ENCODE measurements at regions not wholly inside any gene's neighbourhood (a gene's known extent, or its start where the extent isn't known, plus 50 kb on each side); places are given as distances from the start of the nearest gene placed in this dataset.

DNA sequence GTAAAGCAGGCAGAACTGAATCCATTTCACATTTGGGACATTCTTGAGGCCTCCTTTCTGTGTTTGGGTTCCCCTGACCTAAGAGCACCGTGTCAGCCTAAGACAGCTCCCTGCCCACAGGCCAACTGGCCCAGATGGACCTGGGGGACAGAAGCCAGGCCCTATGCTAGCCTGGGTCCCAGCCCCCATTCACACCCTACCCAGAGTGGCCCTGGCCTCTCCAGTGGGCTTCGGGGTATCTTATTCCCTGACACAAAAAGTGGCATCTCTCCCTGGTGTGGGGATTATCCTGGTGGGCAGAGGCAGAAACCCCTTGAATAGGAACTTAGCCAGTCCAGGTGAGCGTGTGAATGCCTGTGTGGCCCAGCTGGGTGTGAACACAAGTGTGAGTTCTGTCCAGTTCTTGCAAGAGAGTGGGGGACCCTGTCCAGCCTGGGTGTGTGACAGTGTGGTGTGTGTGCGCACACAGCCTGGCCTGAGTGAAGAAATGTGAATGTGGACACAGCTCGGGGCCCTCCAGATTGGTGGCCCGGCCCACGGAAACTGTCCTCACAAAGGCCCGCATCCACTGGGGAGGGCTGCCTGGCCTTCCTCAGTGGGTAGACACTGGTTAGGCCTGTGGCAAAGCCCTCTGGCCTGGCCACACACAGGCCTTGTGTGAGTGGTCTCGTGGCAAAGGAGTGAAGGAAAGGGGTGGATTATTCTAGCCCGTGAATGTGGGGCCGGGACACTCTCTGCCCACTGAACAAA, 63.0 kb upstream of the HAAO start:
- H3K4me2 ChIP-seq (ENCODE audit: low read length), result no peak overlapping the region
- ChIA-PET POLR2A (interaction anchor here (0.6 kb wide), 1 partner anchor 103 kb away, joined by 3 read pairs; no protein-coding TSS in a partner anchor), CTCF (ENCODE audit: unreplicated experiment) (no interaction called here)
- H4K20me1 ChIP-seq (ENCODE audit: insufficient read depth, low read length), result no peaks in the 10 kb centered on the region
- H3K4me1 ChIP-seq (ENCODE audit: insufficient read depth, low read length, poor library complexity, severe bottlenecking), result no peaks in the 10 kb centered on the region
- TF ChIP-seq EZH2phosphoT487 (IDR thresholded peaks at IDR 0.05; ENCODE audit: borderline replicate concordance, low read depth, low read length), result no peak
- TF ChIP-seq, protein P1, sequence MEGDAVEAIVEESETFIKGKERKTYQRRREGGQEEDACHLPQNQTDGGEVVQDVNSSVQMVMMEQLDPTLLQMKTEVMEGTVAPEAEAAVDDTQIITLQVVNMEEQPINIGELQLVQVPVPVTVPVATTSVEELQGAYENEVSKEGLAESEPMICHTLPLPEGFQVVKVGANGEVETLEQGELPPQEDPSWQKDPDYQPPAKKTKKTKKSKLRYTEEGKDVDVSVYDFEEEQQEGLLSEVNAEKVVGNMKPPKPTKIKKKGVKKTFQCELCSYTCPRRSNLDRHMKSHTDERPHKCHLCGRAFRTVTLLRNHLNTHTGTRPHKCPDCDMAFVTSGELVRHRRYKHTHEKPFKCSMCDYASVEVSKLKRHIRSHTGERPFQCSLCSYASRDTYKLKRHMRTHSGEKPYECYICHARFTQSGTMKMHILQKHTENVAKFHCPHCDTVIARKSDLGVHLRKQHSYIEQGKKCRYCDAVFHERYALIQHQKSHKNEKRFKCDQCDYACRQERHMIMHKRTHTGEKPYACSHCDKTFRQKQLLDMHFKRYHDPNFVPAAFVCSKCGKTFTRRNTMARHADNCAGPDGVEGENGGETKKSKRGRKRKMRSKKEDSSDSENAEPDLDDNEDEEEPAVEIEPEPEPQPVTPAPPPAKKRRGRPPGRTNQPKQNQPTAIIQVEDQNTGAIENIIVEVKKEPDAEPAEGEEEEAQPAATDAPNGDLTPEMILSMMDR (conservative IDR thresholded peaks at IDR 0.05; ENCODE audit: low read length), result no peak
- DNase-seq (ENCODE audit: low spot score), result no peak
- peaks cover 8% of the 10 kb centered on the region; the same call in 1 of the 2 replicates for H3K9me3 ChIP-seq (ENCODE audit: low read length)
- H3K27ac ChIP-seq (ENCODE audit: low read depth, low read length, poor library complexity, severe bottlenecking), result no peak overlapping the region
- no TSS peak for BruUV-seq (replicated peaks)
- no peaks in the 10 kb centered on the region for H3K36me3 ChIP-seq (ENCODE audit: insufficient read depth, low read length)
- intact Hi-C loops (cut with micrococcal nuclease; ENCODE audit: unreplicated experiment), result no loop called here
- H2AFZ ChIP-seq (ENCODE audit: low read length), result no peak overlapping the region
- H3K9me2 ChIP-seq (ENCODE audit: insufficient read depth, low read length), result no peaks in the 10 kb centered on the region
- no peak overlapping the region for H3K4me3 ChIP-seq (ENCODE audit: low read depth, low read length, poor library complexity, severe bottlenecking)
- H3K79me2 ChIP-seq (ENCODE audit: insufficient read depth, low read depth, low read length), result no peaks in the 10 kb centered on the region

DNA sequence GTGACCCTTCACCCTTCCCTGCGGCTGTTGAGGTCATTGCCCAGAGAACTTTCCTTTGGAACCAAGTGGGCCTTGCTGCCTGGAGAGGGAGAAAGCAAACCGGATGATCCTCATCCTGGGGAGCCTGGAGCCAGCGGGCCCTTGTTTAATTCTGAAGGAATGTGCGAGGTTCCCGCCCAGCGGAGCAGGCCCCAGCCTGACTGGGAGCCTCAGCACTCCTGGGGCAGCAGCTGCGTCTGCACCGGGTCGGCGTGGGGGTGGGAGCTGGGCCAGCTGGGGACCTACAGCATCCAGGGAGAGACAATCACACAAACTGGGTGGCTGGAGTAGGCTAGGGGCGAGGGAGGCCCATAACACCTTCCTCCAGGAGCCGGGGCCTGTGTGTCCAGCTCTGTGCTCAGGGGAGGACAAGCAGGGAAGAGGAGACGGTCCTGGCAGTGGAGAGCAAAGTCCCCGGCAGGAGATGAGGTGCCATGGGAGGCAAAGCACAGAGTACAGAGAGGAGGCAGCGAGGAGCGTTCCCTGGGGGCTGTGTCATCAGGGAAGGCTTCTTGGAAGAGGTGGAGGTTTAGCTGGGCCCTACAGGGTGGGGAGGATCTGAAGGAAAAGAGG, 61.9 kb upstream of the HAAO start:
- BruUV-seq (replicated peaks), result no TSS peak
- CTCF ChIA-PET (ENCODE audit: unreplicated experiment), result no interaction called here
- intact Hi-C loops (cut with micrococcal nuclease; ENCODE audit: unreplicated experiment), result no loop called here
- Histone ChIP-seq H3K36me3 (ENCODE audit: insufficient read depth, low read length) (no peaks in the 10 kb centered on the region), H3K9me3 (ENCODE audit: low read length) (peaks cover 8% of the 10 kb centered on the region; the same call in 1 of the 2 replicates), H3K79me2 (ENCODE audit: insufficient read depth, low read depth, low read length) (no peaks in the 10 kb centered on the region), H3K27ac (ENCODE audit: low read depth, low read length, poor library complexity, severe bottlenecking) (no peak overlapping the region), H3K4me3 (ENCODE audit: low read depth, low read length, poor library complexity, severe bottlenecking) (no peak overlapping the region), H2AFZ (ENCODE audit: low read length) (no peak overlapping the region), H3K4me1 (ENCODE audit: insufficient read depth, low read length, poor library complexity, severe bottlenecking) (no peaks in the 10 kb centered on the region), H3K9me2 (ENCODE audit: insufficient read depth, low read length) (no peaks in the 10 kb centered on the region), H4K20me1 (ENCODE audit: insufficient read depth, low read length) (no peaks in the 10 kb centered on the region), H3K4me2 (ENCODE audit: low read length) (no peak overlapping the region)
- POLR2A ChIA-PET, result interaction anchor here (0.6 kb wide), 1 partner anchor 104 kb away, joined by 3 read pairs; no protein-coding TSS in a partner anchor
- DNase-seq (ENCODE audit: low spot score), result no peak
- TF ChIP-seq, protein P1 (conservative IDR thresholded peaks at IDR 0.05; ENCODE audit: low read length), result no peak
- TF ChIP-seq EZH2phosphoT487 (IDR thresholded peaks at IDR 0.05; ENCODE audit: borderline replicate concordance, low read depth, low read length), result no peak

Measured in OCI-LY7 (cell line).